ENCODE measurements at regions not wholly inside any gene's neighbourhood (a gene's known extent, or its start where the extent isn't known, plus 50 kb on each side); places are given as distances from the start of the nearest gene placed in this dataset.

- no peak for TF ChIP-seq CTCF (IDR thresholded peaks at IDR 0.05)
- TF ChIP-seq POLR2A (IDR thresholded peaks at IDR 0.05): no peak
Measured at GRCh38 chr7:35549781-35550180, 145.2 kb downstream of the HERPUD2 start.

Measured in transverse colon (tissue), 3 donors.